GM18498 (cell line): ENCODE measurements at regions not wholly inside any gene's neighbourhood (a gene's known extent, or its start where the extent isn't known, plus 50 kb on each side); places are given as distances from the start of the nearest gene placed in this dataset.

Source experiments
- ATAC-seq: cut with Tn5 transposase; IDR thresholded peaks from one replicate; pipeline ENCODE4 v1.9.1; 2021; ENCODE audit warnings: mild to moderate bottlenecking, moderate library complexity; ENCODE audit not compliant: unreplicated experiment

DNA sequence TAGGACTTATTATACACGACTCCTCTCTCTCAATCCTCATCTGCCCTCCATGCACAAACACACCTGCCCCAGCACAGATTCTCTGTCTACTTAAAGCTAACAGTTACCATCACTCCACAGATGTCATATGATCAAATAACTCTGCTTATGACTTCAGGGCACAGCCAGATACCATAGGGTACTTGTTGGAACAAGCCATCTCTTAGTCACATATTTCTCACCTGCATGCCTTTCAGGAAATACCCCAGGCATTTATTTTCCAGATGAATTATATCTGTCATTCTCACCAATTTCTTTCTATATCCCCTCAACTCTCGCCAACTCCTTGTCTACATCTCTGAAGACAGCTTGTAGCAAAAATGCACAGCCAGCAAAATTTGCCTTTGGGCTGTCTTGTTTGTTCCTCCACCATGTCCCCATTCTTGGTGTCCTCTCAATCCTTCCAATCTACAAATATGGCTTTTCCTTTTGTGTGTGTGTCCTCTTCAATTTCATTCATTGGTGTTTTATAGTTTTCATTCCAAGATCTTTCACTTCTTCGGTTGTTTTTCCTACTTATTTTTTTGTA lies 353.9 kb upstream of the CAMK1G start:
- ATAC-seq = no peak

DNA sequence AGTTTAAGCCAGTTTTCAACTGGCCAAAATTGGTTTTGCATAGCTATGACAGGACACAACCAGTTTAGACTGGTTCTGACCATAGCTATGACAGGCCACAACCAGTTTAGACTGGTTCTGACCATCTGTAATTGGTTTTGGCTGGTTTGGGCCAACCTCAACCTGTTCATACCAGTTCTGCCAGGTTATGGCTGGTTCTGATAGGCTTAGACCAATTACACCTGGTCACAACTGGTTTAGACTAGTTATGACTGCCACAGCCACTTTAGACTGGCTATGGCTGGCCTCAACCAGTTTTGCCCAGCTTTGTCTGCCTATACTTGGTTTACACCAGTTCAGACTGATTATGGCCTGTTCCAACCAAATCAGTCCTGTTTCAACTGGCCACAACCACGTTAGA lies 353.2 kb upstream of the CAMK1G start:
- no peak for ATAC-seq

DNA sequence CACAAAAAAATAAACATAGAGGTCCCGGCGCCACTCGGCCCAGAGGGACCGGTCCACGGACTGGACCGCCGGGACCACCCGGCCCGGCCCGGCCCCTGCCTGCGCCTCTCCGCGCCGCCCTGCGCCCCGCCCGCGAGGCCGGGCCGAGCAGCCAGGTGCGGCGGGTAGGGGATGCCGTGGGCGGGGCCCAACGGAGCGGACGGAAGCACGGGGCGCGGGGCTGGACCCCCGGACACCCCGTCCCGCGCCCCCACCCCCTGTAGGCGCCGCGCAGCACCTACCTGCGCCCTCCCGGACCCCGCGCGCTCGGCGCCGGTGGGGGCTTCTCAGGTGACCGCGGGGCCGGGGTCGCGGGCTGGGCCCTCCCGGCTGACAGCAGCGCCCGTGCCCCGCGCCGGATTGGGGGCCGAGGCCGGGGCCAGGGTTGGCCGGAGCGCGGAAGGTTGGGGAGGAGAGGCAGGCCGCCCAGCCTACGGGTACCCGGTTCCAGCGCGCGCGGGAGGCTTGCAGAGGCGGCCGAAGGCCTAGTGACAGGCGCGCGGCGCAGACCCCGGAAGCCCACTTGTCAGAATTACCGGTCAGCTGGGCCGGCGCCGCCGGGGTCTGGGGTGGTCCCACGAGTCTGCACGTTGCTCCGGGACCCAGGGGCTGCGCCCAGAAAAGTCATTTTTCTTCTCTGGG lies 351.9 kb upstream of the CAMK1G start:
- ATAC-seq = no peak

DNA sequence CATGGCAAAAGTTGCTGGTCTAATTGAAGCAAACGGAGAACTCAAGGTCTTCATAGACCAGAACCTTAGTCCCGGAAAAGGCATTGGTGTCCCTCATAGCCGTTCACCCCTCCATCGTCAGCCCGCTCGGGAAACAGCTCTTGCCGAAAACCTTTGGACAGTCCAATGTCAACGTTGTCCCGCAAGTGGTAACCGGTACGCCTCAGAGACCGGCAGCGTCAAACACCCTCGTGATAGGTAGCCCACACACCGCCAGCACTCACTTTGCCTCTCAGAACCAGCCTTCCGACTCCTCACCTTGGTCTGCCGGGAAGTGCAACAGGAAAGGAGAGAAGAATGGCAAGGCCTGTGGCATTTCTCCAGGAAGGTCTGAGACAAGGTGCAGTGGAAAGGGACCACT lies 351.3 kb upstream of the CAMK1G start:
- ATAC-seq = no peak

DNA sequence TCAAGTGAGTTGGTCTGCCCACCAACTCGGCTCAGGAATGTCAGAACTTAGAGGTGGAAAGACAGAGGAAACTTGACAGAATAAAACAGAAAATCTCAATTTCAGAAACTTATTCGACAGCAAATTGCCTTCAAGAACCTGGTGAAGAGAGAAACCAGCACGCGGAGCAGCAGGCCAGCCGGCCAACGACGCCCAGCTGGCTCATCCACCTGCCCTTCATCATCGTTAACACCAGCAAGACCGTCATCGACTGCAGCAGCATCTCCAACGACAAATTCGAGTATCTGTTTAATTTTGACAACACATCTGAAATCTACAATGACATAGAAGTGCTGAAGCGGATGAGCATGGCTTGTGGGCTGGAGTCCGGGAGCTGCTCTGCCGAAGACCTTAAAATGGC lies 350.8 kb upstream of the CAMK1G start:
- ATAC-seq = no peak

DNA sequence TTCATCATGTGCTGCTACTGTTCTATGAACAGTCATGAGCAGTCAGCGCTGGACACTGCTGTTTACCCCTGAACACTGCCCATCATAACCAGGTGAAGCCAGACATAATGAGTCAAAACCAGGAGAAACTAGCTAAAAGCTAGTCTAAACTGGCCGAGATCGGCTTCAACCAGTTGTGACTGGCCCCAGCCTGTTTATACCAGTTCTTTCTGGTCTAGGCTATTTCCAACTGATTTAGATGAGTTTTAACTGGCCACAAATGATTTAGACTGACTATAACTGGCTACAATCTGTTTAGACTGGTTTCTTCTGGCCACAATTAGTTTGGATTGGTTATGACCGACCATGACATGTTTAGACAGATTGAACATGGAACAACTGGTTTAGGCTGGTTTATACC lies 348.3 kb upstream of the CAMK1G start:
- ATAC-seq = no peak

DNA sequence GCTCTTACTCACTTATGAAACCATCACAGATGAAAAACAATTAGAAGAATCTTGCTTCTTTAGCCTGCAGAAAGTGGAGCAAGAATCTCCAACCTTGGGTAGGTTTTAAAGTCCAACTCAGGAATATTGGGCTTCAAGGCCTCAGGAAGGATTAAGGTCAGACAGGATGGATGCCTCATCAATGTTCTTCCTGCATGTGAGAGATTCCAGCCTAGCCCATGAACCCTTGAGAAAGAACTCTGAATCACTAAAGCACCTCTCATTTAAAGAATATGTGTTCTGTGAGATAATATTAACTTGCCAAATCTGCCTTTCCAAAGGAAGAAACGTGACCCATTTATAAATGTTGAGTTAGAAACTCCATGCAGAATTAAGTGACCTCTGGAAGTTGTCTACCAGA lies 345.2 kb upstream of the CAMK1G start:
- no peak for ATAC-seq

DNA sequence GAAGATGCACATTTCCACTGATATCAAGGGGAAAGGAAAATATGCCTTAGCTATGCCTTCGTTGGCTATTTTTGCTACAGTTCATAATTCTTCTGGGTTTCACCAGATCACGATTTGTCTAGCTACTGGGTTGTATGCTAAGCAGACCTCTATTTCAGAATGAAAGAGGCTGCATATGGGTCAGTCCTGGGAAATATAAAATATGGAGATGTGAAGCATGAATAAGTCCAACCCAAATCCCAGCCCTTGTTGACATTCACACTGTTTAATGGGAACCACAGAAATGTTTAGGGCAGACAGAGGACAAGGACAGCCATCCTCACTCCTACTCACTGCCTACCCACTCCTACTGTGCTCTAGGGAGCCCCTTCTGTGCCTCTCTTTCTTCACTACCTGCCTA lies 343.2 kb upstream of the CAMK1G start:
- no peak for ATAC-seq

DNA sequence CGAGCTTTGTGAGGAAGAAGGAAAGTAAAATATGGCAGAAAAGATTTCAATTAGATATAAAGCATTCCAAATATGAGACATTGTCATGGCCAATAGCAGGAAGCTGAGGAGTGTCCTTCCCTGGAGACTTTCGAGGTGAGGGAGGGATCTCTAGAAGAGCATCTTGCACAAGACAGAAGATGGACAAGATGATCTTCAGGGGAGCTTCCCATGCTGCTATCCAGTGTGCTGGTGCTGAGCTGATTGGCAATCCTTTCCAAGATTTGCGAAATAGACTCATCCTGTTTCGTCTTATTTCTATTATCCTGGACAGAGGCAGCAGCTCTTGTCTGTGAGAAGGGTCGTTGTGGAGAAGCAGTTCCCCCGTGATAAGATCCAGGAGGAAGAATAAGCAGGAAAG lies 342.0 kb upstream of the CAMK1G start:
- no peak for ATAC-seq

DNA sequence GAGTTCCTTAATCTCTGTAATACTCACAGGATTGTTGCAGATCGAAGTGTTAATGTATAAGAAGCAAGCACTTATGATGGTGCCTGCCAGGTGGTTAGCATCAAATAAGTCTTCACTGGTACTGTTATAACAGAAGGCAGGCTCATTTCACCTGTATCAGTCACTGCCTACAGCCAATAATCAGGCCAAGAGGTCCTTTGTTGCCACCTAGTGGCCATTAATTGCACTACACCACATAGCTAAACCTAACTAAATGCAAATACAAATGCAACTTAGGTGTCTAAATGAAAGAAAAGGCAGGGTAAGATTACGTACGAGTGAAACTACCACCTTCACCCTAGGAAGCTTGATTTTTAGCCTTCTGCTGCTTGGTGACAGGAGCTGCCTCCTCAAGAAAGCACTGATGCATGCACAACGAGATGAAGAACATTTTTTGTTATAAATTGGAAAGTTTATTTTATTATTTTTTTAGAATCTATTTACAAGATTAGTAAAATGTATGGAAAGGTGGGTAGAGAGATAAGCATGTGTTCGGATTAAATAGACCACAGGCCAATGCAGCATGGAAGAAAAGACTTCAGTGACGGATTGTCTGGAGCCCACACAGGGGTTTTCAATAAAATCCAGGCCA lies 334.8 kb upstream of the CAMK1G start:
- ATAC-seq = peak; percentile 96

DNA sequence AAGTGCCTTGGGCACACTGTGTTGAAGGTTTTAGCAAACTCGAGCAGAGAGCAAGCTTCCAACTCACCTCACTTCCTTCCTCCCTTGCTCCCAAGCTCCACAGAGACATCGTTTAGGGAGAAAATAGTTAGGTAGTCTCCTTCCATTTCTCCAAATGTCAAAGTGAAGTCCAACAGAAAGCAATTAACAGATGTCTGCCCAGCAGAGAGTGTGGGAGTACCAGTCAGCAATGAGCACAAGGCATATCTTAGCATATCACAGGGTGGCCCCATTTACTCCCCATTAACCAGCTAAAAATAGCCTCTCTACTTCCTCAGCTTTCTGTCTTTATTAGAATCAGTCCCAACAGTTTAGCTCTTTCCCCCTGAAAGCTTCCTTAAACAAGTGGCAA lies 334.2 kb upstream of the CAMK1G start:
- no peak for ATAC-seq

DNA sequence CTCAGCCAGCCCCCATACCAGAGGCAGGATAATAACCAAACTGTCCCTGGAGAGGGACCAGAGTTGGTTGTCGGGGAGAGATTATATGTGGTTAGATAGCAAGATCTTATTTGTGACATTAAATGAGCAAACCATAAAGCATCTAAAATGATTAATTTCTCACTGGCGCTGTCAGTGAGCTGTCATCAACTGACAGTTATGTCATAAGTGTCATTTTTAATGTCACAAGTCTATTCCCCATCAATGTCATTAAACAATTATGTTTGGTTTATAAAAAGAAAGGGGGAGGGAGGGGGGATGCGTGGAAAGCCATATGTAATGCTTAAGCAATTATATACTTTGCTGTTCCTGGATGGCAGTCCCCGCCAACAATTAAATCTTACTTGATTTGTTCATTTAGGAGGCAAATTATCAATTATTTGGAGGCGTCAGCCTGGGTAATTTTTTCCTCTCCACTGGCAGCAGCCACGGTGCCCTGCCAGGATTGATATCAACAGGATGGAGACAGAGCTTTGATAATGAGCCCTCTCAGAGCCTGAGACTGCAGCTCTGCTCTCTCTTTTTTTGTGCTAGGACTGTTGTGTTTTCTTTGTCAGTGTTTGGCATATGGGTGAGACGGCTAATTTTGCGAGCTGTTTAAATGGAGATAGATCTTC lies 333.6 kb upstream of the CAMK1G start:
- ATAC-seq = no peak

DNA sequence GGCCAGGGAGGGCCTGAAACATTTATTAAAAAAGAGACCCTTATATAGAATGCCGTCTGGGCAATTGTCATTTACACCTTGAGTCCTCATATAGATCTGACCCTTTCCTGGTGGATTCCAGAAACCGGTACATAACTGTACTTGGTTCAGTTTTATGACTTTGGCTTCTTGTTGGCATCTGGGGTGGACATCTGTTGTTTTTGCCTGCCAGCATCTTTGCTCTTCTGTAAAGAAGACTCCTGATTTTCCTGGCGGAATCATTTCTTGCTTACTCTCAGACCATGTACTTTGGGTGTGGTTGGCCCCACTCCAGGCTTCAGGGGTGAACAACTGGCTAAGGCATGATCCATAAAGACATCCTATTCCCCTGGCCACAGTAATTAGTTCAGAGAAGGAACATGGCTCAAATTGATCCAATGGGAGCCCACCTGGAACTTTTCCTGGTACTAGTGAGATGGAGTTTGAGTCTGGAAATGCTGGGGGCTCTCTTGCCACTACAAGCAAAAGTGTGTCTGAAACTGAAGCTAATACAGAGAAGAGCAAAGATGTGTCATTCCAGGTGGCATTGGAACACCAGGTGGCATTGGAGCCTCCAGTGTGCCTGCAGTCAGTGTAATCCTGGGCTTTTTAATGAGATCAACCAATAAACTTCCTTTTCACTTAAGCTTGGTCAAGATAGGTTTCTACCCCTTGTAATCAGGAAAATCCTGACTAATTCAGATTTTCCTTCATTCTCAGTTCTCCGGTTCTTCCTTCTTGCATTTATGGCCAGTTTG lies 332.5 kb upstream of the CAMK1G start:
- no peak for ATAC-seq

DNA sequence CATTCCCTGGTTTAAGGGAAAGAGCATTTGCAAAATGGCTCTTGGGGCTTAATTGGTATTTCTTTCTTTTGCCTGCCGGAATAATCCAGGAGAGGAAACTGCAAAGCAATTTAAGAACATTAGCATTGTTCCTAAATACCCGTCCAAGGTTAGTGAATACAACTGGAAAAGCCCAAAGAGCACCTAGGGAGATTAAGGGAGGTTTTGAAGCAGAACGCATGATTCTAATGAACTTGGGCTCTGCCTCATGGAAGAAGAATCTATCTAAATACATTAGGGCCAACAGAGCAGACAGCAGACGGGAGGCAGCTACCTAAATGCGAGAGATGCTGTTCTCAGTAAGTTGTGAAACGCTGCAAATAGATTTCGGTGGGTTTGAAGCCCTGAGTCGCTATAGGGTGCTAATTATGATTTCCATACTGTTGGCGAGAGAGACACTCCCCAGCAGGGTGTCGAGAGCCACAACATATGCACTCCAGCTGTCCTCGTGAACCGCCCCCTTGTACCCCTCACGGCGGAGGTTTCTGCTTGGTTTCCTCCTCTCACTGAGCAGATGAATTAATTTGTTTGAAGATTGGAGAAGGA lies 326.7 kb upstream of the CAMK1G start:
- no peak for ATAC-seq

DNA sequence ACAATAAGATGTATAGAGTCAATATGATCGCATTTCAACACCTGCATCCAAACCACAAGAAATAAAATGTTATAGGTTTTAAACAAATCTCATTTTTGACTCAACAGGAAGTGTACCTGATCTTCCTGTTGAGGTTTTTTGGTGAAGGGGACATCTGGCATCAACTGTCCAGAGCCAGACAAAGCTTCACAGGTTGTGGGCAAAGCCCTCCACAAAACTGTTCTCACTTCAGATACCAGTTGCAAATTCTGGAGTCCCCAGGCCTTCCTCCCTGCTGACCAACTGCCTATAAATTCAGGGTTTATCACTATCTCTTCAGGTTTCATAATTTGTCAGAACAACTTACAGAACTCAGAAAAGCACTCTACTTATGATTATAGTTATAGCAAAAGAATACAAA lies 326.1 kb upstream of the CAMK1G start:
- no peak for ATAC-seq

DNA sequence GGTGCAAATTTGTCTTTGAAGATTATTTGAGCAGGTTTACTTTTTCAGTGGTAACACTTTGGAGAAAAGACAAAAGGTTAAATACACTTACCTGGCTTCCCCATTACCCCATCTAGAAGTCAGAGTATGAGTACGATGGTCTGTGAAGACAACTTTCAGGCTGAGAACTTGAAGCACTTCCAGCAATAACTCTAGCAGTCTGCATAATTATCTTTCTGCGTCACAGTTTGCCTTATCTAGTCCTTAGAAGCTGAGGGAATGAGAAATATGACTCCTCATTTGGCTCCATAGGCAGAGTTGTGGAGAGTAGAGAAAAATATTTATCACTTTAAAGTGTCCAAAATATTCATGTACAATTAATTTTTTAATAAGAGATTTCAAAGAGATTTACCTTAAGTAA lies 323.4 kb upstream of the CAMK1G start:
- no peak for ATAC-seq

DNA sequence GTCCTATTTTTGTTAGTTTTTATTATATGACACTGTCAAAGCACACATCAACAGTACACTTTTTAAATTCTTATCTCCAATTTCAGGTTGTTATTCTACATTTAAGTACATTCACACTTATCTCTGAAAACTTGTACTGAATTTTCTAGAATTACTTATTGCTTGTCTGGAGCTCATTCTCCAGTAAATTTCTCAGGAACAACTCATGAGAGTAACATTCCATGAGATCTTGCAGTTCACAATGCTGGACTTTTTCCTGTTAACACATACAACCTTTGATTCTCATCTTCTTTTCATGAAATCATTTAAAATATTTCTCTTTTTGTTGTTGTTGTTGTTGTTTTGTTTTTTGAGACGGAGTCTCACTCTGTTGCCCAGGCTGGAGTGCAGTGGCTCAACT lies 320.9 kb upstream of the CAMK1G start:
- ATAC-seq = no peak

DNA sequence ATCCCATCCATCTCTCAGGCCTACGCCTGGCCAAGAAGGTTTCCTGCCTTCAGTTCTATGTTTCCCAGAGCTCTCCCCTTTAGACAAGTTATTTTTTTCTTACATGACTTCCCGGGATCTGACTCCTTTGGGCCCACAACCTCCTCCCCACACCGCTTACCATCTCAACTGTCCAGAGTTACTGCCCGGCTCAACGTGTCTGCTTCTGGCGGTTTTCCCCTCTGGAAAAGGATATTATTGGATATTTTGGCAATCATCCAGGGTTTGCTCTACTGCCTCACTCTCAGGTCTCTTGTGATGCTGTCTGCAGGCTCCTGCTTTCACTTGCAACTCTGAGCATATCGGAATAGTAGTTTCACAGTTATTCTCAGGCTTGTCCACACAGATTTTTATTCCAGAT lies 318.2 kb upstream of the CAMK1G start:
- no peak for ATAC-seq

DNA sequence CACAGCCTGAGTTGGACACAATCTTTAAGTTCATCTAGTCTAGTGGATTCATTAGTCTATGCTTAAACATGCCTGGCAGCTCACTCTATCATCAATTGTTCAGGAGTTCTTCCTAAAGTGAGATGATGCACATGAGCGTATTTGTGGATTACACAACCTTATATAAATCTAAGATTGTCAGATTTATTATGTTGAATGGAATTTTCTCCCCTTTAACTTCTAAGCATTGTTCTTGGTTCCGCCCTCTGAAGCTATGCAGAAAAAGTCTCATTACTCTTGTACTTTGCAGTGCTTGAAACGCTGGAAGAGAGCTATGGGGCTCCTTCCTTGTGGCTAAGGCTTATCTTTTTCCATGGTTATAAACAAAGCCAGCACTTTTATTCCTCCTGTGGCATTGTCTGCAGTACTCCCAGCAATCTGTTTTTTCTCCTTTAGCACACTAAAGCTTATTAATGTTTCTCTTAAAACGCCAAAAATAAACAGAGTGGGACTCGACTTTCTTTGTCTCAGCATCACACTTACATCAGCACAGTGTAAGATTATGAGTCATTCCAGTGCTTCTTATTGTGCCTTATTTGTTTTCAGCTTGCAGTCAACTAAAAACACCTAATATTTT lies 316.8 kb upstream of the CAMK1G start:
- ATAC-seq = no peak

DNA sequence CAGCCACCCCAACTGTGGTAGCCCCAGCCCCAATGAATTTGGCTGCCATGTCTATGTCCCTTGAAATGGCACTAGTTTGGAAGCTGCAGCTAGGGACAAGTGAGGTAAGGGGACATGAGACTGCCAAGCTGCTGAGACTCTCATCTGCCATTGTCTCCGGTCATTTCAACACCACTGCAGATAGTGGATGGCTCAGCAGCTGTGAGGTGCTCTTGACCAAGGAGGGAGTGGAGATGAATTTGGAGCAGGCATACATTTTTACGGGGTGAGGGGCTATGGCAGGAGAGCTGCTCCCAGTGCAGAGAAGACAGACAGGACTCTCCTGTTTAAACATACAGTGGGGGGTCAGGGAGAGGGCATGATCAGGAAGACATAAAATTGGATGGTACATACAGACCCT lies 315.5 kb upstream of the CAMK1G start:
- ATAC-seq = no peak

DNA sequence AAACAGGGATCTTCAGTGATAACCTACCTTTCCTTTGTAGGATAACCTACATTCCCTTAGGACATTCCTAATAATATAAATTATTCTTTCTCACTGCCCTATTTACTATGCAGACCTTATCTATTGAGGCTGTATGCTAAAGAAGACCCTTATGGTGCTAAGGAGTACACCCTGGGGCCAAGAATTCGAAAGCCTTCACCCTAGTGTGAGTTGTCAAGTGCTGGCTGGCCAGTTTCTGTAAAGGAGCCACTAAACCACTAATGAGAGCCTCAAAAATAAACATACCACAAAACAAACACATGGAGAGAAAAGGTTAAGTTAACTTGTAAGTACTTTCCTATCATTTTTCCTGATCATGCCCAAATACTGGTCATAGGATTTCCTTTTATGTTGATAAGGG lies 315.0 kb upstream of the CAMK1G start:
- ATAC-seq = no peak
